SK-N-SH (cell line): ENCODE measurements at regions not wholly inside any gene's neighbourhood (a gene's known extent, or its start where the extent isn't known, plus 50 kb on each side); places are given as distances from the start of the nearest gene placed in this dataset.

Source experiments
- GABPA ChIP-seq: IDR thresholded peaks from 2 replicates; pipeline ENCODE4 v1.4.0; 2012; ENCODE audit warnings: low read depth, mild to moderate bottlenecking
- GATA2 ChIP-seq: sonication (generic); formaldehyde crosslinking; IDR thresholded peaks from 2 replicates; pipeline ENCODE4 v1.5.0; 2020; ENCODE audit warnings: mild to moderate bottlenecking, missing genetic modification reagents
- MXI1 ChIP-seq: IDR thresholded peaks from 2 replicates; pipeline ENCODE4 v1.6.1; 2012; ENCODE audit warnings: mild to moderate bottlenecking, low read depth, low read length, improper control_type of control experiment
- NRF1 ChIP-seq: IDR thresholded peaks from 2 replicates; pipeline ENCODE4 v1.6.1; 2012; ENCODE audit warnings: low read depth, mild to moderate bottlenecking, low read length
- RAD21 ChIP-seq: IDR thresholded peaks from 2 replicates; pipeline ENCODE4 v1.6.1; 2012; ENCODE audit warnings: mild to moderate bottlenecking, low read length
- RCOR1 ChIP-seq: fragments of 150-350 bp; IDR thresholded peaks from 2 replicates; pipeline ENCODE4 v1.6.1; 2017; ENCODE audit warnings: antibody characterized with exemption, low read length
- SMC3 ChIP-seq: IDR thresholded peaks from 2 replicates; pipeline ENCODE4 v1.6.1; 2012; ENCODE audit warnings: low read depth, low read length, improper control_type of control experiment
- YY1 ChIP-seq: IDR thresholded peaks from 2 replicates; pipeline ENCODE4 v1.4.0; 2012; ENCODE audit warnings: low read depth, mild to moderate bottlenecking
- TF ChIP-seq, protein P1 (sequence below): fragments of 200-600 bp; sonication (generic); IDR thresholded peaks from 2 replicates; pipeline ENCODE4 v1.6.1; 2017; ENCODE audit warnings: antibody characterized with exemption, mild to moderate bottlenecking, moderate library complexity
- TF ChIP-seq, protein P2 (sequence below): fragments of 150-350 bp; IDR thresholded peaks from 2 replicates; pipeline ENCODE4 v1.6.1; 2017; ENCODE audit warnings: antibody characterized with exemption, low read length, low read depth, borderline replicate concordance
- TF ChIP-seq, protein P3 (sequence below): IDR thresholded peaks from 2 replicates; pipeline ENCODE4; 2012

DNA sequence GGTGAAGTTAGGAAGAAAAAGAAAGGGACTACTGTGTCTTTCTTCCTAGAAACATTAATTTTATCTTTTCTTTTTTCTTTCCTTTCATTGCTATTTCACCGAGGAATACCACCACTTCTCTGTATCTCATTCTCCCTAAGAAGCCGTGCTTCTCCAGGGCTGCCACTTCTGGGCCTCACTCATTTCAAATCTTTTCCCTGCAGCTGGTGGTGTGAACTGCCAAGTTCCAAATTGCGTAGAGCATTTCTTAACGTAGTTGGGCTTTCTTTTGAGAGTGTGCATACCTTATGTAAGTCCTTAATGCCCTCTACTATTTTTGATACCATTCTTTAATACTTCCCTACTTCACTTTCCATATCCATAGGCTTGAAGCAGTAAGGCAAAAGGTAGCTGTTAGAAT is 66.7 kb upstream of the CYP1B1 start:
- no peak for TF ChIP-seq RCOR1
- TF ChIP-seq, protein P1, sequence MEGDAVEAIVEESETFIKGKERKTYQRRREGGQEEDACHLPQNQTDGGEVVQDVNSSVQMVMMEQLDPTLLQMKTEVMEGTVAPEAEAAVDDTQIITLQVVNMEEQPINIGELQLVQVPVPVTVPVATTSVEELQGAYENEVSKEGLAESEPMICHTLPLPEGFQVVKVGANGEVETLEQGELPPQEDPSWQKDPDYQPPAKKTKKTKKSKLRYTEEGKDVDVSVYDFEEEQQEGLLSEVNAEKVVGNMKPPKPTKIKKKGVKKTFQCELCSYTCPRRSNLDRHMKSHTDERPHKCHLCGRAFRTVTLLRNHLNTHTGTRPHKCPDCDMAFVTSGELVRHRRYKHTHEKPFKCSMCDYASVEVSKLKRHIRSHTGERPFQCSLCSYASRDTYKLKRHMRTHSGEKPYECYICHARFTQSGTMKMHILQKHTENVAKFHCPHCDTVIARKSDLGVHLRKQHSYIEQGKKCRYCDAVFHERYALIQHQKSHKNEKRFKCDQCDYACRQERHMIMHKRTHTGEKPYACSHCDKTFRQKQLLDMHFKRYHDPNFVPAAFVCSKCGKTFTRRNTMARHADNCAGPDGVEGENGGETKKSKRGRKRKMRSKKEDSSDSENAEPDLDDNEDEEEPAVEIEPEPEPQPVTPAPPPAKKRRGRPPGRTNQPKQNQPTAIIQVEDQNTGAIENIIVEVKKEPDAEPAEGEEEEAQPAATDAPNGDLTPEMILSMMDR = no peak
- no peak for TF ChIP-seq MXI1
- TF ChIP-seq, protein P2, sequence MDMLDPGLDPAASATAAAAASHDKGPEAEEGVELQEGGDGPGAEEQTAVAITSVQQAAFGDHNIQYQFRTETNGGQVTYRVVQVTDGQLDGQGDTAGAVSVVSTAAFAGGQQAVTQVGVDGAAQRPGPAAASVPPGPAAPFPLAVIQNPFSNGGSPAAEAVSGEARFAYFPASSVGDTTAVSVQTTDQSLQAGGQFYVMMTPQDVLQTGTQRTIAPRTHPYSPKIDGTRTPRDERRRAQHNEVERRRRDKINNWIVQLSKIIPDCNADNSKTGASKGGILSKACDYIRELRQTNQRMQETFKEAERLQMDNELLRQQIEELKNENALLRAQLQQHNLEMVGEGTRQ = no peak
- no peak for TF ChIP-seq NRF1
- TF ChIP-seq RAD21 = no peak
- TF ChIP-seq, protein P3, sequence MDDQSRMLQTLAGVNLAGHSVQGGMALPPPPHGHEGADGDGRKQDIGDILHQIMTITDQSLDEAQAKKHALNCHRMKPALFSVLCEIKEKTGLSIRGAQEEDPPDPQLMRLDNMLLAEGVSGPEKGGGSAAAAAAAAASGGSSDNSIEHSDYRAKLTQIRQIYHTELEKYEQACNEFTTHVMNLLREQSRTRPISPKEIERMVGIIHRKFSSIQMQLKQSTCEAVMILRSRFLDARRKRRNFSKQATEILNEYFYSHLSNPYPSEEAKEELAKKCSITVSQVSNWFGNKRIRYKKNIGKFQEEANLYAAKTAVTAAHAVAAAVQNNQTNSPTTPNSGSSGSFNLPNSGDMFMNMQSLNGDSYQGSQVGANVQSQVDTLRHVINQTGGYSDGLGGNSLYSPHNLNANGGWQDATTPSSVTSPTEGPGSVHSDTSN = no peak
- TF ChIP-seq GATA2 = no peak
- no peak for TF ChIP-seq SMC3
- TF ChIP-seq GABPA = no peak
- TF ChIP-seq YY1 = no peak
